Panc1 (cell line): ENCODE measurements at regions not wholly inside any gene's neighbourhood (a gene's known extent, or its start where the extent isn't known, plus 50 kb on each side); places are given as distances from the start of the nearest gene placed in this dataset.

Source experiments
- POLR2AphosphoS5 ChIP-seq: IDR thresholded peaks from 2 replicates; pipeline ENCODE4 v1.6.1; 2012; ENCODE audit warnings: mild to moderate bottlenecking, low read depth, low read length, moderate library complexity
- SIN3A ChIP-seq: IDR thresholded peaks from 2 replicates; pipeline ENCODE4 v1.6.1; 2012; ENCODE audit warnings: low read depth, mild to moderate bottlenecking, low read length, moderate library complexity, borderline replicate concordance; ENCODE audit not compliant: insufficient read depth
- TCF7L2 ChIP-seq: IDR thresholded peaks from 2 replicates; pipeline ENCODE4 v1.6.1; 2011; ENCODE audit warnings: mild to moderate bottlenecking, low read depth, low read length, inconsistent platforms
- TF ChIP-seq, protein P1 (sequence below): fragments of 450-650 bp; IDR thresholded peaks from 2 replicates; pipeline ENCODE4 v1.5.1; 2017; ENCODE audit warnings: mild to moderate bottlenecking
- TF ChIP-seq, protein P2 (sequence below), 2 experiments: IDR thresholded peaks; 2 replicates each; pipeline ENCODE4 v1.6.1; 2011 to 2012; ENCODE audit warnings: low read depth in 2 of 2, control low read depth in 1 of 2, low read length in 1 of 2, mild to moderate bottlenecking in 1 of 2, moderate library complexity in 1 of 2; ENCODE audit not compliant: insufficient read depth in 1 of 2

DNA sequence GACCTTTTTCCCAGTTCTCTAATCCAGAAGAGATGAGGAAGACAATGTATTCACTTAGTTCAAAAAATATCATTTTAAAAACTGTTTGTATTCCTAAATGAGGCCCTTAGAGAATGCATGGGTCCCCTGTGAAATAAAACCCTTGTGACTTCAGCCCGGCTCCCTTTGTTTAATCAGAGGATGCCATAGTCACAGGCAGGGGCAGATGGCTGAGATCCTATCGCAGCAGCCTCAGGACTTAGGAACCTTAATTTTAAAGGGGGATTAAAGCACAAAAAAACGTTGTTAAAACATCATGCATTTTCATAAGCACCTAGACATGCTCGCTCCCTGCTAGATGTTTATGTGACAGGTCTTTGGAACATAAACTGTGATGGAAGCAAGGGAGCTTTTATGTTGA, 176.6 kb downstream of the IL20RB start:
- TF ChIP-seq, protein P1, sequence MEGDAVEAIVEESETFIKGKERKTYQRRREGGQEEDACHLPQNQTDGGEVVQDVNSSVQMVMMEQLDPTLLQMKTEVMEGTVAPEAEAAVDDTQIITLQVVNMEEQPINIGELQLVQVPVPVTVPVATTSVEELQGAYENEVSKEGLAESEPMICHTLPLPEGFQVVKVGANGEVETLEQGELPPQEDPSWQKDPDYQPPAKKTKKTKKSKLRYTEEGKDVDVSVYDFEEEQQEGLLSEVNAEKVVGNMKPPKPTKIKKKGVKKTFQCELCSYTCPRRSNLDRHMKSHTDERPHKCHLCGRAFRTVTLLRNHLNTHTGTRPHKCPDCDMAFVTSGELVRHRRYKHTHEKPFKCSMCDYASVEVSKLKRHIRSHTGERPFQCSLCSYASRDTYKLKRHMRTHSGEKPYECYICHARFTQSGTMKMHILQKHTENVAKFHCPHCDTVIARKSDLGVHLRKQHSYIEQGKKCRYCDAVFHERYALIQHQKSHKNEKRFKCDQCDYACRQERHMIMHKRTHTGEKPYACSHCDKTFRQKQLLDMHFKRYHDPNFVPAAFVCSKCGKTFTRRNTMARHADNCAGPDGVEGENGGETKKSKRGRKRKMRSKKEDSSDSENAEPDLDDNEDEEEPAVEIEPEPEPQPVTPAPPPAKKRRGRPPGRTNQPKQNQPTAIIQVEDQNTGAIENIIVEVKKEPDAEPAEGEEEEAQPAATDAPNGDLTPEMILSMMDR = no peak
- no peak for TF ChIP-seq SIN3A
- no peak for TF ChIP-seq POLR2AphosphoS5
- TF ChIP-seq, protein P2, sequence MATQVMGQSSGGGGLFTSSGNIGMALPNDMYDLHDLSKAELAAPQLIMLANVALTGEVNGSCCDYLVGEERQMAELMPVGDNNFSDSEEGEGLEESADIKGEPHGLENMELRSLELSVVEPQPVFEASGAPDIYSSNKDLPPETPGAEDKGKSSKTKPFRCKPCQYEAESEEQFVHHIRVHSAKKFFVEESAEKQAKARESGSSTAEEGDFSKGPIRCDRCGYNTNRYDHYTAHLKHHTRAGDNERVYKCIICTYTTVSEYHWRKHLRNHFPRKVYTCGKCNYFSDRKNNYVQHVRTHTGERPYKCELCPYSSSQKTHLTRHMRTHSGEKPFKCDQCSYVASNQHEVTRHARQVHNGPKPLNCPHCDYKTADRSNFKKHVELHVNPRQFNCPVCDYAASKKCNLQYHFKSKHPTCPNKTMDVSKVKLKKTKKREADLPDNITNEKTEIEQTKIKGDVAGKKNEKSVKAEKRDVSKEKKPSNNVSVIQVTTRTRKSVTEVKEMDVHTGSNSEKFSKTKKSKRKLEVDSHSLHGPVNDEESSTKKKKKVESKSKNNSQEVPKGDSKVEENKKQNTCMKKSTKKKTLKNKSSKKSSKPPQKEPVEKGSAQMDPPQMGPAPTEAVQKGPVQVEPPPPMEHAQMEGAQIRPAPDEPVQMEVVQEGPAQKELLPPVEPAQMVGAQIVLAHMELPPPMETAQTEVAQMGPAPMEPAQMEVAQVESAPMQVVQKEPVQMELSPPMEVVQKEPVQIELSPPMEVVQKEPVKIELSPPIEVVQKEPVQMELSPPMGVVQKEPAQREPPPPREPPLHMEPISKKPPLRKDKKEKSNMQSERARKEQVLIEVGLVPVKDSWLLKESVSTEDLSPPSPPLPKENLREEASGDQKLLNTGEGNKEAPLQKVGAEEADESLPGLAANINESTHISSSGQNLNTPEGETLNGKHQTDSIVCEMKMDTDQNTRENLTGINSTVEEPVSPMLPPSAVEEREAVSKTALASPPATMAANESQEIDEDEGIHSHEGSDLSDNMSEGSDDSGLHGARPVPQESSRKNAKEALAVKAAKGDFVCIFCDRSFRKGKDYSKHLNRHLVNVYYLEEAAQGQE (IDR thresholded peaks at IDR 0.05; ENCODE audit: insufficient read depth in 1 of 2, low read depth in 2 of 2, low read length in 1 of 2) = no peak
- no peak for TF ChIP-seq TCF7L2
